GM21737 (cell line): ENCODE measurements at regions not wholly inside any gene's neighbourhood (a gene's known extent, or its start where the extent isn't known, plus 50 kb on each side); places are given as distances from the start of the nearest gene placed in this dataset.

ENCODE experiments used
- ATAC-seq: cut with Tn5 transposase; IDR thresholded peaks from one replicate; pipeline ENCODE4 v1.9.1; 2021; ENCODE audit warnings: mild to moderate bottlenecking, moderate library complexity; ENCODE audit not compliant: unreplicated experiment

GRCh38 chr9:515665-516064 is 301.0 kb downstream of the DOCK8 start:
- no peak for ATAC-seq

GRCh38 chr9:517993-518392 is 303.3 kb downstream of the DOCK8 start:
- ATAC-seq, result no peak

GRCh38 chr9:518540-518939 is 303.9 kb downstream of the DOCK8 start:
- no peak for ATAC-seq

GRCh38 chr9:519579-519978 is 304.9 kb downstream of the DOCK8 start:
- ATAC-seq, result no peak

- ATAC-seq, result no peak
Observed at GRCh38 chr9:520302-520701, 305.6 kb downstream of the DOCK8 start.

- ATAC-seq, result no peak
Observed at GRCh38 chr9:522190-522589, 307.5 kb downstream of the DOCK8 start.

GRCh38 chr9:522658-523057 is 308.0 kb downstream of the DOCK8 start:
- ATAC-seq, result no peak

- no peak for ATAC-seq
Observed at GRCh38 chr9:523444-523843, 308.8 kb downstream of the DOCK8 start.

- ATAC-seq, result no peak
Observed at GRCh38 chr9:524008-524407, 309.3 kb downstream of the DOCK8 start.

- ATAC-seq, result peak; percentile 82
Observed at GRCh38 chr9:526904-527591, 312.4 kb downstream of the DOCK8 start.

GRCh38 chr9:529731-530130 is 311.8 kb upstream of the DMRT1 start:
- ATAC-seq, result no peak

- ATAC-seq, result no peak
Observed at GRCh38 chr9:530681-531080, 310.8 kb upstream of the DMRT1 start.

GRCh38 chr9:532707-533106 is 308.8 kb upstream of the DMRT1 start:
- ATAC-seq, result no peak

GRCh38 chr9:534886-535285 is 306.6 kb upstream of the DMRT1 start:
- ATAC-seq, result no peak

GRCh38 chr9:535356-535755 is 306.1 kb upstream of the DMRT1 start:
- no peak for ATAC-seq

GRCh38 chr9:536597-537511 is 304.6 kb upstream of the DMRT1 start:
- ATAC-seq, result no peak

GRCh38 chr9:543478-543877 is 298.0 kb upstream of the DMRT1 start:
- ATAC-seq, result no peak

GRCh38 chr9:545480-545879 is 296.0 kb upstream of the DMRT1 start:
- no peak for ATAC-seq

GRCh38 chr9:546235-546634 is 295.3 kb upstream of the DMRT1 start:
- ATAC-seq, result no peak

GRCh38 chr9:546797-547223 is 294.7 kb upstream of the DMRT1 start:
- no peak for ATAC-seq

- no peak for ATAC-seq
Observed at GRCh38 chr9:547314-547713, 294.2 kb upstream of the DMRT1 start.

GRCh38 chr9:549455-549997 is 292.0 kb upstream of the DMRT1 start:
- ATAC-seq, result no peak
